ENCODE measurements at regions not wholly inside any gene's neighbourhood (a gene's known extent, or its start where the extent isn't known, plus 50 kb on each side); places are given as distances from the start of the nearest gene placed in this dataset.

GRCh38 chr4:30904588-30904987 lies 184.4 kb downstream of the PCDH7 start:
- no peak for TF ChIP-seq EZH2 (IDR thresholded peaks at IDR 0.05; ENCODE audit: insufficient read depth, poor library complexity, severe bottlenecking)
- TF ChIP-seq EZH2phosphoT487 (IDR thresholded peaks at IDR 0.05; ENCODE audit: insufficient read depth, low read depth): no peak
- H3K9me2 ChIP-seq (ENCODE audit: insufficient read depth): no peaks in the 10 kb centered on the region
- 45 to 56% methylated on average over 2 of the region's 2 CpGs for WGBS, 2 experiments (ENCODE audit: low coverage in 1 of 2, low lambda C conversion rate in 2 of 2, missing lambda C conversion rate in 2 of 2)
- no peaks in the 10 kb centered on the region for H3F3A ChIP-seq (ENCODE audit: insufficient read depth)
- in situ Hi-C loops (cut with MboI): no loop called here
- H3K27ac ChIP-seq: no peak overlapping the region
- H3K4me3 ChIP-seq: no peak overlapping the region
- no peak overlapping the region for H3K9ac ChIP-seq
- no peaks in the 10 kb centered on the region for H4K20me1 ChIP-seq (ENCODE audit: insufficient read depth)
- DNase-seq: no peak
- H2AFZ ChIP-seq: no peak overlapping the region
- no peaks in the 10 kb centered on the region for H3K9me3 ChIP-seq (ENCODE audit: low read depth)
- H3K4me1 ChIP-seq (ENCODE audit: insufficient read depth): no peaks in the 10 kb centered on the region
- no peaks in the 10 kb centered on the region for H3K27me3 ChIP-seq (replicated peaks; ENCODE audit: insufficient read depth)
- H3K36me3 ChIP-seq (ENCODE audit: low read depth): no peaks in the 10 kb centered on the region
- H3K4me2 ChIP-seq (ENCODE audit: unreplicated experiment): no peak overlapping the region
- no peaks in the 10 kb centered on the region for H3K79me2 ChIP-seq (ENCODE audit: insufficient read depth)

DNA sequence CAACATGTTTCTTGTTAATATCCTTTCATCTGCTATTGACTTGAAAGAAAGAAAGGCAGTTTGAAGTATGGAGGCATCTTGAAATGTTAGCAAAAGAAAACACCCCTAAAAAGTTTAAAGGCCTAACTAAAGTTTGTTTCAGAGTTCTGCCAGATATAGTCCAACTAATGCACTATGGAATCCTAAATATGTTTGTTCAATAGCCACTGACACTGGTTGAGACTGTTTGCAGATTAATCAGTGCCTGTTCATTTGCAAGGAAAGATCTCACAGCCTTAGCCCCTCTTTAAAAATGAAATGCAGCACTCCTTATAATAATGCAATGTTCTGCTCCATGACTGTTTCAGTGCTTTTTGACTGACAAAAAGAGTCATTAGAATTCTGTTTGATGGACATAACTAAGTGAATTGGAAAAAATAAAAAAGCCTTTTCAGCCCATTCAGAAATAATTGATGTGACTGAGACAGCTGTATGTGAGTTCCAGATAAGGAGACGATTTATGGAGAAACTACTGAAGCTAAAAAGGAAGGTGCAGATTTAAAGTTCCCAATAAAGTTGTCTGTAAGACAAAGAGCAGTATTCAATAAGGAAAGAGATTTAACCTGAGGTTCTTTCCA lies 192.0 kb downstream of the PCDH7 start:
- TF ChIP-seq EZH2 (IDR thresholded peaks at IDR 0.05; ENCODE audit: insufficient read depth, poor library complexity, severe bottlenecking): no peak
- TF ChIP-seq EZH2phosphoT487 (IDR thresholded peaks at IDR 0.05; ENCODE audit: insufficient read depth, low read depth): no peak
- Histone ChIP-seq H3K4me1 (ENCODE audit: insufficient read depth) (no peaks in the 10 kb centered on the region), H3K4me3 (no peak overlapping the region), H3K79me2 (ENCODE audit: insufficient read depth) (no peaks in the 10 kb centered on the region), H4K20me1 (ENCODE audit: insufficient read depth) (no peaks in the 10 kb centered on the region), H3K9me2 (ENCODE audit: insufficient read depth) (no peaks in the 10 kb centered on the region), H3K27me3 (replicated peaks; ENCODE audit: insufficient read depth) (no peaks in the 10 kb centered on the region), H3K9me3 (ENCODE audit: low read depth) (no peaks in the 10 kb centered on the region), H3K4me2 (ENCODE audit: unreplicated experiment) (no peak overlapping the region), H2AFZ (no peak overlapping the region), H3K36me3 (ENCODE audit: low read depth) (no peaks in the 10 kb centered on the region), H3F3A (ENCODE audit: insufficient read depth) (no peaks in the 10 kb centered on the region), H3K9ac (no peak overlapping the region), H3K27ac (no peak overlapping the region)
- DNase-seq: no peak
- WGBS, 2 experiments (ENCODE audit: low coverage in 1 of 2, low lambda C conversion rate in 2 of 2, missing lambda C conversion rate in 2 of 2): 6% methylated on average over 1 of the region's 1 CpG
- in situ Hi-C loops (cut with MboI): no loop called here

GRCh38 chr4:30916337-30917274 lies 196.4 kb downstream of the PCDH7 start:
- no peaks in the 10 kb centered on the region for H3K36me3 ChIP-seq (ENCODE audit: low read depth)
- no peak overlapping the region for H3K4me2 ChIP-seq (ENCODE audit: unreplicated experiment)
- no peak overlapping the region for H3K27ac ChIP-seq
- no peaks in the 10 kb centered on the region for H4K20me1 ChIP-seq (ENCODE audit: insufficient read depth)
- DNase-seq: no peak
- no peaks in the 10 kb centered on the region for H3K9me3 ChIP-seq (ENCODE audit: low read depth)
- TF ChIP-seq EZH2 (IDR thresholded peaks at IDR 0.05; ENCODE audit: insufficient read depth, poor library complexity, severe bottlenecking) (no peak), EZH2phosphoT487 (IDR thresholded peaks at IDR 0.05; ENCODE audit: insufficient read depth, low read depth) (no peak)
- WGBS, 2 experiments (ENCODE audit: low coverage in 1 of 2, low lambda C conversion rate in 2 of 2, missing lambda C conversion rate in 2 of 2): 25 to 27% methylated on average over 5 of the region's 5 CpGs
- no peaks in the 10 kb centered on the region for H3K4me1 ChIP-seq (ENCODE audit: insufficient read depth)
- no peaks in the 10 kb centered on the region for H3K27me3 ChIP-seq (replicated peaks; ENCODE audit: insufficient read depth)
- H3F3A ChIP-seq (ENCODE audit: insufficient read depth): no peaks in the 10 kb centered on the region
- H3K9me2 ChIP-seq (ENCODE audit: insufficient read depth): no peaks in the 10 kb centered on the region
- no peak overlapping the region for H2AFZ ChIP-seq
- no peak overlapping the region for H3K4me3 ChIP-seq
- in situ Hi-C loops (cut with MboI): no loop called here
- H3K9ac ChIP-seq: no peak overlapping the region
- H3K79me2 ChIP-seq (ENCODE audit: insufficient read depth): no peaks in the 10 kb centered on the region

- no peak overlapping the region for H3K9ac ChIP-seq
- H3K9me3 ChIP-seq (ENCODE audit: low read depth): no peaks in the 10 kb centered on the region
- DNase-seq: no peak
- no peaks in the 10 kb centered on the region for H3K9me2 ChIP-seq (ENCODE audit: insufficient read depth)
- no peaks in the 10 kb centered on the region for H3F3A ChIP-seq (ENCODE audit: insufficient read depth)
- no peak overlapping the region for H3K4me3 ChIP-seq
- H2AFZ ChIP-seq: no peak overlapping the region
- no peaks in the 10 kb centered on the region for H3K79me2 ChIP-seq (ENCODE audit: insufficient read depth)
- H3K27me3 ChIP-seq (replicated peaks; ENCODE audit: insufficient read depth): no peaks in the 10 kb centered on the region
- no peak overlapping the region for H3K4me2 ChIP-seq (ENCODE audit: unreplicated experiment)
- in situ Hi-C loops (cut with MboI): no loop called here
- no peaks in the 10 kb centered on the region for H4K20me1 ChIP-seq (ENCODE audit: insufficient read depth)
- no peaks in the 10 kb centered on the region for H3K4me1 ChIP-seq (ENCODE audit: insufficient read depth)
- no peak overlapping the region for H3K27ac ChIP-seq
- no peak for TF ChIP-seq EZH2 (IDR thresholded peaks at IDR 0.05; ENCODE audit: insufficient read depth, poor library complexity, severe bottlenecking)
- TF ChIP-seq EZH2phosphoT487 (IDR thresholded peaks at IDR 0.05; ENCODE audit: insufficient read depth, low read depth): no peak
- no peaks in the 10 kb centered on the region for H3K36me3 ChIP-seq (ENCODE audit: low read depth)
Measured at GRCh38 chr4:30917946-30918345, 197.8 kb downstream of the PCDH7 start.
